Liver (tissue), 8 donors: ENCODE measurements at regions not wholly inside any gene's neighbourhood (a gene's known extent, or its start where the extent isn't known, plus 50 kb on each side); places are given as distances from the start of the nearest gene placed in this dataset.

Experiments
- DNase-seq: peaks from one replicate; pipeline ENCODE4 v3.0.0-alpha.2; 2017; ENCODE audit warnings: low spot score
- H3K27ac ChIP-seq, 2 donors: one replicate each; pipeline ENCODE4 v1.7.0; 2013; ENCODE audit warnings: inconsistent platforms in 2 of 2, low read length in 2 of 2, control low read depth in 1 of 2, low read depth in 1 of 2, mild to moderate bottlenecking in 1 of 2
- H3K27me3 ChIP-seq, 4 donors: one replicate each; pipeline versions ENCODE4 v1.6.1 to v1.7.0; 2013; ENCODE audit warnings: low read length in 3 of 4, inconsistent platforms in 1 of 4, mild to moderate bottlenecking in 1 of 4, moderate library complexity in 1 of 4; ENCODE audit not compliant: control insufficient read depth in 4 of 4, insufficient read depth in 4 of 4
- H3K36me3 ChIP-seq, 4 donors: one replicate each; pipeline versions ENCODE4 v1.6.1 to v1.7.0; 2013; ENCODE audit warnings: low read length in 3 of 4, mild to moderate bottlenecking in 3 of 4, low read depth in 1 of 4, moderate library complexity in 1 of 4; ENCODE audit not compliant: control insufficient read depth in 4 of 4, insufficient read depth in 3 of 4
- H3K4me1 ChIP-seq, 4 donors: one replicate each; pipeline versions ENCODE4 v1.6.1 to v1.7.0; 2013; ENCODE audit warnings: low read length in 3 of 4, mild to moderate bottlenecking in 3 of 4, moderate library complexity in 1 of 4; ENCODE audit not compliant: control insufficient read depth in 4 of 4, insufficient read depth in 4 of 4
- H3K4me3 ChIP-seq, 3 donors: one replicate each; pipeline versions ENCODE4 v1.6.1 to v1.7.0; 2013; ENCODE audit warnings: low read length in 3 of 3, control low read depth in 1 of 3, low read depth in 1 of 3, mild to moderate bottlenecking in 1 of 3
- H3K9ac ChIP-seq, 2 donors: one replicate each; pipeline ENCODE4 v1.7.0; 2013; ENCODE audit warnings: low read length in 2 of 2, mild to moderate bottlenecking in 2 of 2, moderate library complexity in 2 of 2, control low read depth in 1 of 2, low read depth in 1 of 2
- H3K9me3 ChIP-seq, 4 donors: one replicate each; pipeline versions ENCODE4 v1.6.1 to v1.7.0; 2013; ENCODE audit warnings: low read length in 3 of 4; ENCODE audit not compliant: control insufficient read depth in 4 of 4
- EGR1 ChIP-seq, 2 donors: IDR thresholded peaks; 2 replicates each; pipeline ENCODE4 v1.6.1; 2016 to 2018; ENCODE audit warnings: antibody characterized with exemption in 2 of 2, low read depth in 2 of 2
- FOXA1 ChIP-seq: IDR thresholded peaks from 2 replicates; pipeline ENCODE4 v1.6.1; 2016; ENCODE audit warnings: antibody characterized with exemption
- FOXA2 ChIP-seq: IDR thresholded peaks from 2 replicates; pipeline ENCODE4 v1.6.1; 2016; ENCODE audit warnings: antibody characterized with exemption
- GABPA ChIP-seq, 2 donors: IDR thresholded peaks in 1 of 2; conservative IDR thresholded peaks in 1 of 2; 2 replicates each; pipeline ENCODE4 v1.6.1; 2016; ENCODE audit warnings: antibody characterized with exemption in 2 of 2, mild to moderate bottlenecking in 1 of 2, moderate library complexity in 1 of 2
- HNF4A ChIP-seq, 2 donors: conservative IDR thresholded peaks; 2 replicates each; pipeline ENCODE4 v1.6.1; 2016; ENCODE audit warnings: antibody characterized with exemption in 2 of 2, mild to moderate bottlenecking in 2 of 2
- HNF4G ChIP-seq: IDR thresholded peaks from 2 replicates; pipeline ENCODE4 v1.6.1; 2016; ENCODE audit warnings: antibody characterized with exemption
- JUND ChIP-seq, 2 donors: IDR thresholded peaks; 2 replicates each; pipeline ENCODE4 v1.6.1; 2016; ENCODE audit warnings: antibody characterized with exemption in 2 of 2
- NR2F2 ChIP-seq: IDR thresholded peaks from 2 replicates; pipeline ENCODE4 v1.6.1; 2016; ENCODE audit warnings: antibody characterized with exemption
- RAD21 ChIP-seq, 2 donors: IDR thresholded peaks; 2 replicates each; pipeline ENCODE4 v1.6.1; 2016; ENCODE audit warnings: antibody characterized with exemption in 2 of 2, mild to moderate bottlenecking in 2 of 2
- RXRA ChIP-seq, 2 donors: IDR thresholded peaks; 2 replicates each; pipeline ENCODE4 v1.6.1; 2017 to 2018; ENCODE audit warnings: antibody characterized with exemption in 2 of 2, mild to moderate bottlenecking in 1 of 2
- SP1 ChIP-seq: IDR thresholded peaks from 2 replicates; pipeline ENCODE4 v1.6.1; 2018; ENCODE audit warnings: antibody characterized with exemption, mild to moderate bottlenecking
- TAF1 ChIP-seq: conservative IDR thresholded peaks from 2 replicates; pipeline ENCODE4 v1.6.1; 2016; ENCODE audit warnings: antibody characterized with exemption, mild to moderate bottlenecking
- YY1 ChIP-seq: IDR thresholded peaks from 2 replicates; pipeline ENCODE4 v1.6.1; 2016; ENCODE audit warnings: antibody characterized with exemption, mild to moderate bottlenecking
- WGBS: extraction: QIAGEN DNeasy Blood & Tissue Kit; methylation state at CpG from one replicate; pipeline ENCODE4 v1.1.7; 2013; 5-methylcytosine and 5-hydroxymethylcytosine counted together
- TF ChIP-seq, protein P1 (sequence below): IDR thresholded peaks from 2 replicates; pipeline ENCODE4 v1.6.1; 2016; ENCODE audit warnings: antibody characterized with exemption
- TF ChIP-seq, protein P2 (sequence below): IDR thresholded peaks from 2 replicates; pipeline ENCODE4 v1.6.1; 2016; ENCODE audit warnings: antibody characterized with exemption
- TF ChIP-seq, protein P3 (sequence below): IDR thresholded peaks from 2 replicates; pipeline ENCODE4 v1.6.1; 2016; ENCODE audit warnings: antibody characterized with exemption, mild to moderate bottlenecking
- TF ChIP-seq, protein P4 (sequence below): IDR thresholded peaks from 2 replicates; pipeline ENCODE4 v1.6.1; 2016; ENCODE audit warnings: antibody characterized with exemption
- TF ChIP-seq, protein P5 (sequence below): fragments of 150-350 bp; IDR thresholded peaks from 2 replicates; pipeline ENCODE4 v1.5.1; 2017; ENCODE audit warnings: improper control_type of control experiment, low read depth, low read length; ENCODE audit not compliant: missing input control
- donor health status: healthy.
- donor health status: healthy.
- donor health status: healthy.
- donor health status: healthy.
- donor health status: healthy.

DNA sequence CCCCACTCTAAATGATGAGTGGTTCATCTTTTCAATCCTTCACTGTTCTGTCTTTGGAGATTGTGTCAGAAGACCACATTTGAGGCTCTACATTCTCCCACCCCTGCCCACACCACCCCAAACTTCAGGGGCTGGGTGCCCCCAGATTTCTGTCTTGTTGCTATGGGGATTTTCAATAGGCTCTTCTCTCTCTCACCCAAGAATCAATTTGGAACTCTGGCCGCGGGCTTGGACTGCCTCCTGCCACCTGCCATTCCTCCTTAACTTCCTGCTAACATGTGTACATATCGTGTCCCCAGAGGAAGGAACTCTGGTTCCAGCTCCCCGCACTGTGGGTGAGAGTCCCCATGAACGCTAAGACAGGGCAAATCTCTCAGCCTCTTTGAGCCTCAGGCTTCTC lies 67.4 kb upstream of the LARS2 start:
- TF ChIP-seq FOXA2 (no peak), YY1 (no peak), RAD21 (IDR thresholded peaks at IDR 0.05) (no peak), HNF4A (conservative IDR thresholded peaks at IDR 0.05) (no peak), TAF1 (no peak), JUND (IDR thresholded peaks at IDR 0.05) (no peak), RXRA (IDR thresholded peaks at IDR 0.05) (no peak), HNF4G (no peak), FOXA1 (no peak), SP1 (no peak), EGR1 (IDR thresholded peaks at IDR 0.05; ENCODE audit: low read depth in 2 of 2) (no peak), GABPA (IDR thresholded peaks at IDR 0.05 in 1 of 2, conservative IDR thresholded peaks at IDR 0.05 in 1 of 2) (no peak), NR2F2 (no peak)
- TF ChIP-seq, protein P1, sequence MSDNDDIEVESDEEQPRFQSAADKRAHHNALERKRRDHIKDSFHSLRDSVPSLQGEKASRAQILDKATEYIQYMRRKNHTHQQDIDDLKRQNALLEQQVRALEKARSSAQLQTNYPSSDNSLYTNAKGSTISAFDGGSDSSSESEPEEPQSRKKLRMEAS = no peak
- TF ChIP-seq, protein P2, sequence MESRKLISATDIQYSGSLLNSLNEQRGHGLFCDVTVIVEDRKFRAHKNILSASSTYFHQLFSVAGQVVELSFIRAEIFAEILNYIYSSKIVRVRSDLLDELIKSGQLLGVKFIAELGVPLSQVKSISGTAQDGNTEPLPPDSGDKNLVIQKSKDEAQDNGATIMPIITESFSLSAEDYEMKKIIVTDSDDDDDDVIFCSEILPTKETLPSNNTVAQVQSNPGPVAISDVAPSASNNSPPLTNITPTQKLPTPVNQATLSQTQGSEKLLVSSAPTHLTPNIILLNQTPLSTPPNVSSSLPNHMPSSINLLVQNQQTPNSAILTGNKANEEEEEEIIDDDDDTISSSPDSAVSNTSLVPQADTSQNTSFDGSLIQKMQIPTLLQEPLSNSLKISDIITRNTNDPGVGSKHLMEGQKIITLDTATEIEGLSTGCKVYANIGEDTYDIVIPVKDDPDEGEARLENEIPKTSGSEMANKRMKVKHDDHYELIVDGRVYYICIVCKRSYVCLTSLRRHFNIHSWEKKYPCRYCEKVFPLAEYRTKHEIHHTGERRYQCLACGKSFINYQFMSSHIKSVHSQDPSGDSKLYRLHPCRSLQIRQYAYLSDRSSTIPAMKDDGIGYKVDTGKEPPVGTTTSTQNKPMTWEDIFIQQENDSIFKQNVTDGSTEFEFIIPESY = no peak
- TF ChIP-seq, protein P3, sequence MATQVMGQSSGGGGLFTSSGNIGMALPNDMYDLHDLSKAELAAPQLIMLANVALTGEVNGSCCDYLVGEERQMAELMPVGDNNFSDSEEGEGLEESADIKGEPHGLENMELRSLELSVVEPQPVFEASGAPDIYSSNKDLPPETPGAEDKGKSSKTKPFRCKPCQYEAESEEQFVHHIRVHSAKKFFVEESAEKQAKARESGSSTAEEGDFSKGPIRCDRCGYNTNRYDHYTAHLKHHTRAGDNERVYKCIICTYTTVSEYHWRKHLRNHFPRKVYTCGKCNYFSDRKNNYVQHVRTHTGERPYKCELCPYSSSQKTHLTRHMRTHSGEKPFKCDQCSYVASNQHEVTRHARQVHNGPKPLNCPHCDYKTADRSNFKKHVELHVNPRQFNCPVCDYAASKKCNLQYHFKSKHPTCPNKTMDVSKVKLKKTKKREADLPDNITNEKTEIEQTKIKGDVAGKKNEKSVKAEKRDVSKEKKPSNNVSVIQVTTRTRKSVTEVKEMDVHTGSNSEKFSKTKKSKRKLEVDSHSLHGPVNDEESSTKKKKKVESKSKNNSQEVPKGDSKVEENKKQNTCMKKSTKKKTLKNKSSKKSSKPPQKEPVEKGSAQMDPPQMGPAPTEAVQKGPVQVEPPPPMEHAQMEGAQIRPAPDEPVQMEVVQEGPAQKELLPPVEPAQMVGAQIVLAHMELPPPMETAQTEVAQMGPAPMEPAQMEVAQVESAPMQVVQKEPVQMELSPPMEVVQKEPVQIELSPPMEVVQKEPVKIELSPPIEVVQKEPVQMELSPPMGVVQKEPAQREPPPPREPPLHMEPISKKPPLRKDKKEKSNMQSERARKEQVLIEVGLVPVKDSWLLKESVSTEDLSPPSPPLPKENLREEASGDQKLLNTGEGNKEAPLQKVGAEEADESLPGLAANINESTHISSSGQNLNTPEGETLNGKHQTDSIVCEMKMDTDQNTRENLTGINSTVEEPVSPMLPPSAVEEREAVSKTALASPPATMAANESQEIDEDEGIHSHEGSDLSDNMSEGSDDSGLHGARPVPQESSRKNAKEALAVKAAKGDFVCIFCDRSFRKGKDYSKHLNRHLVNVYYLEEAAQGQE = no peak
- TF ChIP-seq, protein P4, sequence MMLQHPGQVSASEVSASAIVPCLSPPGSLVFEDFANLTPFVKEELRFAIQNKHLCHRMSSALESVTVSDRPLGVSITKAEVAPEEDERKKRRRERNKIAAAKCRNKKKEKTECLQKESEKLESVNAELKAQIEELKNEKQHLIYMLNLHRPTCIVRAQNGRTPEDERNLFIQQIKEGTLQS = no peak
- TF ChIP-seq, protein P5, sequence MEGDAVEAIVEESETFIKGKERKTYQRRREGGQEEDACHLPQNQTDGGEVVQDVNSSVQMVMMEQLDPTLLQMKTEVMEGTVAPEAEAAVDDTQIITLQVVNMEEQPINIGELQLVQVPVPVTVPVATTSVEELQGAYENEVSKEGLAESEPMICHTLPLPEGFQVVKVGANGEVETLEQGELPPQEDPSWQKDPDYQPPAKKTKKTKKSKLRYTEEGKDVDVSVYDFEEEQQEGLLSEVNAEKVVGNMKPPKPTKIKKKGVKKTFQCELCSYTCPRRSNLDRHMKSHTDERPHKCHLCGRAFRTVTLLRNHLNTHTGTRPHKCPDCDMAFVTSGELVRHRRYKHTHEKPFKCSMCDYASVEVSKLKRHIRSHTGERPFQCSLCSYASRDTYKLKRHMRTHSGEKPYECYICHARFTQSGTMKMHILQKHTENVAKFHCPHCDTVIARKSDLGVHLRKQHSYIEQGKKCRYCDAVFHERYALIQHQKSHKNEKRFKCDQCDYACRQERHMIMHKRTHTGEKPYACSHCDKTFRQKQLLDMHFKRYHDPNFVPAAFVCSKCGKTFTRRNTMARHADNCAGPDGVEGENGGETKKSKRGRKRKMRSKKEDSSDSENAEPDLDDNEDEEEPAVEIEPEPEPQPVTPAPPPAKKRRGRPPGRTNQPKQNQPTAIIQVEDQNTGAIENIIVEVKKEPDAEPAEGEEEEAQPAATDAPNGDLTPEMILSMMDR = no peak
- WGBS = 68% methylated on average over 5 of the region's 5 CpGs
- no peaks in the 10 kb centered on the region for H3K9me3 ChIP-seq
- no peak overlapping the region for H3K4me3 ChIP-seq
- no peak overlapping the region for H3K9ac ChIP-seq
- no peak for DNase-seq
- no peaks in the 10 kb centered on the region for H3K27me3 ChIP-seq
- no peak overlapping the region for H3K27ac ChIP-seq
- no peaks in the 10 kb centered on the region for H3K36me3 ChIP-seq
- H3K4me1 ChIP-seq = no peaks in the 10 kb centered on the region
